WTC11 (cell line): ENCODE measurements at regions not wholly inside any gene's neighbourhood (a gene's known extent, or its start where the extent isn't known, plus 50 kb on each side); places are given as distances from the start of the nearest gene placed in this dataset.

Source experiments
- ATAC-seq: fragments of 200-7000 bp; cut with Tn5 transposase; 2 replicates; pipeline ENCODE4 v1.10.0; 2021; ENCODE audit warnings: mild to moderate bottlenecking, moderate library complexity
- CTCF ChIA-PET: fragments of 300-600 bp; sonication (Branson Sonifier 250); formaldehyde crosslinking; loops from one replicate; lab custom pipeline; 2021; ENCODE audit warnings: antibody characterized with exemption; lab: Charles Lee
- POLR2A ChIA-PET: fragments of 350-600 bp; sonication (Branson Sonifier 250); formaldehyde crosslinking; loops from one replicate; lab custom pipeline; 2021; ENCODE audit warnings: antibody characterized with exemption; lab: Charles Lee
- DNase-seq: peaks from one replicate; pipeline ENCODE4 v3.0.0; 2021; ENCODE audit warnings: low spot score
- H3K27ac Mint-ChIP-seq: 2 replicates; pipeline ENCODE4 v1.8.0; 2021; ENCODE audit warnings: mixed read lengths
- H3K27me3 Mint-ChIP-seq: 2 replicates; pipeline ENCODE4 v1.8.0; 2021; ENCODE audit warnings: low read depth, mild to moderate bottlenecking, moderate library complexity, mixed read lengths
- H3K36me3 Mint-ChIP-seq: 2 replicates; pipeline ENCODE4 v1.8.0; 2021; ENCODE audit warnings: mixed read lengths
- H3K4me1 Mint-ChIP-seq: 2 replicates; pipeline ENCODE4 v1.8.0; 2022; ENCODE audit warnings: mixed read lengths
- H3K4me3 Mint-ChIP-seq: 2 replicates; pipeline ENCODE4 v1.8.0; 2021; ENCODE audit warnings: mild to moderate bottlenecking, moderate library complexity, mixed read lengths
- H3K9me3 Mint-ChIP-seq: 2 replicates; pipeline ENCODE4 v1.8.0; 2021; ENCODE audit warnings: mixed read lengths
- AR ChIP-seq: fragments of 250-450 bp; sonication (Bioruptor Pico); IDR thresholded peaks from 2 replicates; pipeline ENCODE4 v1.9.0; 2021; ENCODE audit warnings: mild to moderate bottlenecking
- CBFB ChIP-seq: sonication (generic); formaldehyde crosslinking; IDR thresholded peaks from 2 replicates; pipeline ENCODE4 v1.8.1; 2022; ENCODE audit warnings: mild to moderate bottlenecking, low read depth, missing genetic modification reagents
- CREM ChIP-seq: sonication (generic); formaldehyde crosslinking; IDR thresholded peaks from 2 replicates; pipeline ENCODE4 v1.8.1; 2022; ENCODE audit warnings: mild to moderate bottlenecking, missing genetic modification reagents, moderate library complexity
- E2F5 ChIP-seq: sonication (generic); formaldehyde crosslinking; IDR thresholded peaks from 2 replicates; pipeline ENCODE4 v1.8.1; 2022; ENCODE audit warnings: mild to moderate bottlenecking, moderate library complexity, missing genetic modification reagents
- FOXK1 ChIP-seq: sonication (generic); formaldehyde crosslinking; IDR thresholded peaks from 2 replicates; pipeline ENCODE4 v1.8.0; 2022; ENCODE audit warnings: mild to moderate bottlenecking, moderate library complexity, missing genetic modification reagents
- HMGXB4 ChIP-seq: sonication (generic); formaldehyde crosslinking; IDR thresholded peaks from 2 replicates; pipeline ENCODE4 v1.8.1; 2023; ENCODE audit warnings: mild to moderate bottlenecking, moderate library complexity, missing genetic modification reagents
- NR1H2 ChIP-seq: sonication (generic); formaldehyde crosslinking; IDR thresholded peaks from 2 replicates; pipeline ENCODE4 v1.9.0; 2021; ENCODE audit warnings: mild to moderate bottlenecking, moderate library complexity, missing genetic modification reagents
- SP1 ChIP-seq: sonication (generic); formaldehyde crosslinking; conservative IDR thresholded peaks from 2 replicates; pipeline ENCODE4 v1.8.1; 2022; ENCODE audit warnings: missing genetic modification reagents
- STAT6 ChIP-seq: sonication (generic); formaldehyde crosslinking; conservative IDR thresholded peaks from 2 replicates; pipeline ENCODE4 v1.8.1; 2023; ENCODE audit warnings: mild to moderate bottlenecking, low read depth, missing genetic modification reagents, moderate library complexity
- TCF7 ChIP-seq: sonication (generic); formaldehyde crosslinking; IDR thresholded peaks from 2 replicates; pipeline ENCODE4 v1.8.0; 2022; ENCODE audit warnings: mild to moderate bottlenecking, low read depth, missing genetic modification reagents, moderate library complexity
- ZNF219 ChIP-seq: sonication (generic); formaldehyde crosslinking; IDR thresholded peaks from 2 replicates; pipeline ENCODE4 v1.8.0; 2023; ENCODE audit warnings: missing genetic modification reagents, mild to moderate bottlenecking, borderline replicate concordance
- ZNF232 ChIP-seq: sonication (generic); formaldehyde crosslinking; IDR thresholded peaks from 2 replicates; pipeline ENCODE4 v1.8.0; 2022; ENCODE audit warnings: mild to moderate bottlenecking, missing genetic modification reagents
- TF ChIP-seq, protein P1 (sequence below): fragments of 250-450 bp; sonication (Bioruptor Pico); conservative IDR thresholded peaks from 2 replicates; pipeline ENCODE4 v1.9.0; 2021; ENCODE audit warnings: mild to moderate bottlenecking
- TF ChIP-seq, protein P2 (sequence below): sonication (generic); formaldehyde crosslinking; IDR thresholded peaks from 2 replicates; pipeline ENCODE4 v1.8.0; 2023; ENCODE audit warnings: mild to moderate bottlenecking, missing genetic modification reagents

DNA sequence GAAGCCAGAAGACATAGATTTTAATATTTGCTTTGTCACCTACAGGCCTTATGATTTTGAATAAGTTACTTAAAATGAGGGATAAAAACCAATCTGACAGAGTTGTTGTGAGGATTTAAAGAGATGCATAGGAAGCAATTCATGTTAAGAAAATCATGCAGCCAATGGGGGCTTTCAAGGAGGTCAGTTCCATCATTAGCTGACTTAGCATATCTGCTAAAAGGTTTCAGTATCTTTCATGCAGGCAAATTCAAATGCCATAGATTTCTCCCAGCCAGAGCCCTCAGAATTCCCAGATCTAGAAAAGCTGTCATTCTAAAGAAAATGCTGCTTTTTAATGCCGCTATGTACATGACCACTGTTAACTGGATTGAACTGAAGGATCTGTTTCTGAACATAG is 176.1 kb downstream of the GOLIM4 start:
- H3K36me3 Mint-ChIP-seq: no peaks in the 10 kb centered on the region
- H3K27ac Mint-ChIP-seq: no peak overlapping the region
- DNase-seq (no peak), ATAC-seq (no peak)
- no peak for TF ChIP-seq CBFB (CRISPR knock-in tag)
- TF ChIP-seq, protein P1, sequence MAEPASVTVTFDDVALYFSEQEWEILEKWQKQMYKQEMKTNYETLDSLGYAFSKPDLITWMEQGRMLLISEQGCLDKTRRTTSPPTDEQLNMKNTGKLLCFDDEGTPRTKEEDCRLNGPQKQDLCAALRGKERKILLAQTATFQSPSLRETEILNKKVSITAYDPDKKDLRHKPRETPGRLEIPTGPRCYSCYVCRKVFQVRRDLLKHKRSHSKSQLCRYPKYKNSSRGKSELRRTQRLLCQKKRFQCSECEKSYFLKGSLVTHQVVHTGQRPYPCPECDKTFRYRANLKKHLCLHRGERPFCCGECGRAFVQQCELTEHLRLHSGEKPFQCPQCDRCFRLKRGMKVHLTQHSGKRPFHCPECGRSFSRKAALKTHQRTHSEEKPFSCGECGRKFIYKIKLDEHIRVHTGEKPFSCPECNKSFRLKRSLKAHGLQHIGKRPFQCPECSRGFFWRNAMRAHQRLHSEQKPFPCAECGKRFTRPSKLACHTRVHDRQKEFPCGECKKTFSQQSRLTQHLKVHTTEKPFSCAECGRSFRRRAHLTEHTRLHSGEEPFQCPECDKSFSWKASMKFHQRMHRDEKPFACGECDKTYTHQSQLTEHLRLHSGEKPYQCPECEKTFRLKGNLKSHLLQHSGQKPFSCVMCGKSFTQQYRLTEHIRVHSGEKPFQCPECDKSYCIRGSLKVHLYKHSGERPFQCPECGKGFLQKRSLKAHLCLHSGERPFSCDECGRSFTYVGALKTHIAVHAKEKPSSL (CRISPR knock-in tag): no peak
- no peak for TF ChIP-seq FOXK1 (CRISPR knock-in tag)
- no peak for TF ChIP-seq HMGXB4
- TF ChIP-seq AR (CRISPR knock-in tag): no peak
- TF ChIP-seq CREM: no peak
- no peak for TF ChIP-seq NR1H2
- no peak for TF ChIP-seq SP1 (CRISPR knock-in tag)
- TF ChIP-seq, protein P2, sequence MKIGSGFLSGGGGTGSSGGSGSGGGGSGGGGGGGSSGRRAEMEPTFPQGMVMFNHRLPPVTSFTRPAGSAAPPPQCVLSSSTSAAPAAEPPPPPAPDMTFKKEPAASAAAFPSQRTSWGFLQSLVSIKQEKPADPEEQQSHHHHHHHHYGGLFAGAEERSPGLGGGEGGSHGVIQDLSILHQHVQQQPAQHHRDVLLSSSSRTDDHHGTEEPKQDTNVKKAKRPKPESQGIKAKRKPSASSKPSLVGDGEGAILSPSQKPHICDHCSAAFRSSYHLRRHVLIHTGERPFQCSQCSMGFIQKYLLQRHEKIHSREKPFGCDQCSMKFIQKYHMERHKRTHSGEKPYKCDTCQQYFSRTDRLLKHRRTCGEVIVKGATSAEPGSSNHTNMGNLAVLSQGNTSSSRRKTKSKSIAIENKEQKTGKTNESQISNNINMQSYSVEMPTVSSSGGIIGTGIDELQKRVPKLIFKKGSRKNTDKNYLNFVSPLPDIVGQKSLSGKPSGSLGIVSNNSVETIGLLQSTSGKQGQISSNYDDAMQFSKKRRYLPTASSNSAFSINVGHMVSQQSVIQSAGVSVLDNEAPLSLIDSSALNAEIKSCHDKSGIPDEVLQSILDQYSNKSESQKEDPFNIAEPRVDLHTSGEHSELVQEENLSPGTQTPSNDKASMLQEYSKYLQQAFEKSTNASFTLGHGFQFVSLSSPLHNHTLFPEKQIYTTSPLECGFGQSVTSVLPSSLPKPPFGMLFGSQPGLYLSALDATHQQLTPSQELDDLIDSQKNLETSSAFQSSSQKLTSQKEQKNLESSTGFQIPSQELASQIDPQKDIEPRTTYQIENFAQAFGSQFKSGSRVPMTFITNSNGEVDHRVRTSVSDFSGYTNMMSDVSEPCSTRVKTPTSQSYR (CRISPR knock-in tag): no peak
- TF ChIP-seq ZNF219 (CRISPR knock-in tag): no peak
- TF ChIP-seq TCF7 (CRISPR knock-in tag): no peak
- no peak for TF ChIP-seq STAT6 (CRISPR knock-in tag)
- no peak for TF ChIP-seq E2F5 (CRISPR knock-in tag)
- no peak for TF ChIP-seq ZNF232 (CRISPR knock-in tag)
- POLR2A ChIA-PET: no interaction called here
- CTCF ChIA-PET: interaction anchor here (0.5 to 1.2 kb wide), 2 partner anchors 48 to 539 kb away, joined by 3 to 4 read pairs; partner anchors contain the start of gene ZBBX
- H3K4me3 Mint-ChIP-seq: no peak overlapping the region
- peaks cover 26% of the 10 kb centered on the region for H3K4me1 Mint-ChIP-seq
- no peaks in the 10 kb centered on the region for H3K27me3 Mint-ChIP-seq
- peaks cover 11% of the 10 kb centered on the region for H3K9me3 Mint-ChIP-seq
